GM12874 (cell line): ENCODE measurements at regions not wholly inside any gene's neighbourhood (a gene's known extent, or its start where the extent isn't known, plus 50 kb on each side); places are given as distances from the start of the nearest gene placed in this dataset.

ENCODE experiments used
- CTCF ChIP-seq: IDR thresholded peaks from 2 replicates; pipeline ENCODE4 v1.5.1; 2011; ENCODE audit warnings: low read depth, mild to moderate bottlenecking, control low read depth, low read length, moderate library complexity; ENCODE audit not compliant: insufficient read depth

GRCh38 chr1:239930686-239931262 is 160.9 kb upstream of the FMN2 start:
- TF ChIP-seq CTCF = no peak

- no peak for TF ChIP-seq CTCF
Measured at GRCh38 chr1:239931341-239931740, 160.3 kb upstream of the FMN2 start.

- TF ChIP-seq CTCF = no peak
Measured at GRCh38 chr1:239939602-239940001, 152.1 kb upstream of the FMN2 start.

- no peak for TF ChIP-seq CTCF
Measured at GRCh38 chr1:239943761-239944160, 147.9 kb upstream of the FMN2 start.

- no peak for TF ChIP-seq CTCF
Measured at GRCh38 chr1:239944666-239945065, 147.0 kb upstream of the FMN2 start.

- no peak for TF ChIP-seq CTCF
Measured at GRCh38 chr1:239947801-239948200, 143.9 kb upstream of the FMN2 start.

- peak; percentile 57 for TF ChIP-seq CTCF
Measured at GRCh38 chr1:239951511-239952140, 140.1 kb upstream of the FMN2 start.
